Breast epithelium (tissue), 3 donors: ENCODE measurements at regions not wholly inside any gene's neighbourhood (a gene's known extent, or its start where the extent isn't known, plus 50 kb on each side); places are given as distances from the start of the nearest gene placed in this dataset.

ENCODE experiments used
- POLR2A ChIP-seq: fragments of 450-650 bp; IDR thresholded peaks from one replicate; pipeline ENCODE4 v1.6.1; 2016; ENCODE audit warnings: antibody characterized with exemption, mild to moderate bottlenecking, moderate library complexity
- POLR2AphosphoS5 ChIP-seq, 3 donors: sonication (generic); formaldehyde crosslinking; IDR thresholded peaks; one replicate each; pipeline ENCODE4 v1.6.1; 2017; ENCODE audit warnings: antibody characterized with exemption in 3 of 3
- TF ChIP-seq, protein P1 (sequence below), 3 donors: fragments of 450-650 bp; IDR thresholded peaks; one replicate each; pipeline ENCODE4 v1.5.1; 2016 to 2017; ENCODE audit warnings: antibody characterized with exemption in 3 of 3, mild to moderate bottlenecking in 3 of 3, moderate library complexity in 3 of 3

DNA sequence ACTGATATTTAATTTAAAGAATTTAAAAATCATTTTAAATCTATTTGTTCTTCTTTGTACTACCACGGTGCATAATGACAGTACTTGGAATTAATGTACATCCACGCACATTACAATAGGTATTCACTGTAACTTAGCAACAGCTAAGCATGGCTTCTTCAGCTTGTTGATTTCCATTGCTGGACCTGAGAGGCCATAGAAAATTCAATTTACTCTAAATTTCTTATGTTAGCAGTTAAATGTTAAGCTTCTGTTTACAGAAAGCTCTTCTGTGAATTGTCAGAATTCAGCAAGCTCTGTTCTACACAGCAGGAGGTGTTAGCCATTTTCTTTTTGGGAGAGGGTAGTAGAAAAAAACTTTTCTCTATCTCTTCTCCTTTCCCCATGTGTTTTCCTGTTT is 1149.3 kb upstream of the CDH2 start:
- no peak for TF ChIP-seq POLR2A
- TF ChIP-seq, protein P1, sequence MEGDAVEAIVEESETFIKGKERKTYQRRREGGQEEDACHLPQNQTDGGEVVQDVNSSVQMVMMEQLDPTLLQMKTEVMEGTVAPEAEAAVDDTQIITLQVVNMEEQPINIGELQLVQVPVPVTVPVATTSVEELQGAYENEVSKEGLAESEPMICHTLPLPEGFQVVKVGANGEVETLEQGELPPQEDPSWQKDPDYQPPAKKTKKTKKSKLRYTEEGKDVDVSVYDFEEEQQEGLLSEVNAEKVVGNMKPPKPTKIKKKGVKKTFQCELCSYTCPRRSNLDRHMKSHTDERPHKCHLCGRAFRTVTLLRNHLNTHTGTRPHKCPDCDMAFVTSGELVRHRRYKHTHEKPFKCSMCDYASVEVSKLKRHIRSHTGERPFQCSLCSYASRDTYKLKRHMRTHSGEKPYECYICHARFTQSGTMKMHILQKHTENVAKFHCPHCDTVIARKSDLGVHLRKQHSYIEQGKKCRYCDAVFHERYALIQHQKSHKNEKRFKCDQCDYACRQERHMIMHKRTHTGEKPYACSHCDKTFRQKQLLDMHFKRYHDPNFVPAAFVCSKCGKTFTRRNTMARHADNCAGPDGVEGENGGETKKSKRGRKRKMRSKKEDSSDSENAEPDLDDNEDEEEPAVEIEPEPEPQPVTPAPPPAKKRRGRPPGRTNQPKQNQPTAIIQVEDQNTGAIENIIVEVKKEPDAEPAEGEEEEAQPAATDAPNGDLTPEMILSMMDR (IDR thresholded peaks at IDR 0.05), result no peak
- TF ChIP-seq POLR2AphosphoS5 (IDR thresholded peaks at IDR 0.05), result no peak
